GM12873 (cell line): ENCODE measurements at regions not wholly inside any gene's neighbourhood (a gene's known extent, or its start where the extent isn't known, plus 50 kb on each side); places are given as distances from the start of the nearest gene placed in this dataset.

Experiments used
- TF ChIP-seq, protein P1 (sequence below): IDR thresholded peaks from 2 replicates; pipeline ENCODE4 v1.5.1; 2012; ENCODE audit warnings: low read depth, mild to moderate bottlenecking, moderate library complexity, low read length, control low read depth; ENCODE audit not compliant: insufficient read depth; ENCODE audit errors: missing control alignments

DNA sequence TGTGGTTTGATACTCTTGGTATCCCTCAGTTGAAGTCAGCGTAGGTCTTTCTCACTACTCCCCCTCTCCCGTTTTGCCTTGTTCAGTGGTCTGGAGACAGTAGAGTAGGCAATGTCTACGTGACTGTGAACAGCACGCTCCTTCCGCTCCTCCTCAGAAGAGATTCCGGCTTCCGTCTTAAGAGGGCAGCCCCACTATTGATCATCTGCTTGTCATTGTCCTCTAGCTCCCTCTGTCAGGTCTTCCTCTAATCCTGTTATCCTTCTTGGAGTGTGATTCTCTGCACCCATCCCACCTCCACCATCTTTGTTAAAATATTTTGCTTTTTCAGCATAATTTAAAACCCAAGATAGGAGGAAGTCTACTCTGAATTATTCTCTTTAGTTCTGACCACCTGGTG, 129.9 kb upstream of the KCNK2 start:
- TF ChIP-seq, protein P1, sequence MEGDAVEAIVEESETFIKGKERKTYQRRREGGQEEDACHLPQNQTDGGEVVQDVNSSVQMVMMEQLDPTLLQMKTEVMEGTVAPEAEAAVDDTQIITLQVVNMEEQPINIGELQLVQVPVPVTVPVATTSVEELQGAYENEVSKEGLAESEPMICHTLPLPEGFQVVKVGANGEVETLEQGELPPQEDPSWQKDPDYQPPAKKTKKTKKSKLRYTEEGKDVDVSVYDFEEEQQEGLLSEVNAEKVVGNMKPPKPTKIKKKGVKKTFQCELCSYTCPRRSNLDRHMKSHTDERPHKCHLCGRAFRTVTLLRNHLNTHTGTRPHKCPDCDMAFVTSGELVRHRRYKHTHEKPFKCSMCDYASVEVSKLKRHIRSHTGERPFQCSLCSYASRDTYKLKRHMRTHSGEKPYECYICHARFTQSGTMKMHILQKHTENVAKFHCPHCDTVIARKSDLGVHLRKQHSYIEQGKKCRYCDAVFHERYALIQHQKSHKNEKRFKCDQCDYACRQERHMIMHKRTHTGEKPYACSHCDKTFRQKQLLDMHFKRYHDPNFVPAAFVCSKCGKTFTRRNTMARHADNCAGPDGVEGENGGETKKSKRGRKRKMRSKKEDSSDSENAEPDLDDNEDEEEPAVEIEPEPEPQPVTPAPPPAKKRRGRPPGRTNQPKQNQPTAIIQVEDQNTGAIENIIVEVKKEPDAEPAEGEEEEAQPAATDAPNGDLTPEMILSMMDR, result peak; percentile 4

DNA sequence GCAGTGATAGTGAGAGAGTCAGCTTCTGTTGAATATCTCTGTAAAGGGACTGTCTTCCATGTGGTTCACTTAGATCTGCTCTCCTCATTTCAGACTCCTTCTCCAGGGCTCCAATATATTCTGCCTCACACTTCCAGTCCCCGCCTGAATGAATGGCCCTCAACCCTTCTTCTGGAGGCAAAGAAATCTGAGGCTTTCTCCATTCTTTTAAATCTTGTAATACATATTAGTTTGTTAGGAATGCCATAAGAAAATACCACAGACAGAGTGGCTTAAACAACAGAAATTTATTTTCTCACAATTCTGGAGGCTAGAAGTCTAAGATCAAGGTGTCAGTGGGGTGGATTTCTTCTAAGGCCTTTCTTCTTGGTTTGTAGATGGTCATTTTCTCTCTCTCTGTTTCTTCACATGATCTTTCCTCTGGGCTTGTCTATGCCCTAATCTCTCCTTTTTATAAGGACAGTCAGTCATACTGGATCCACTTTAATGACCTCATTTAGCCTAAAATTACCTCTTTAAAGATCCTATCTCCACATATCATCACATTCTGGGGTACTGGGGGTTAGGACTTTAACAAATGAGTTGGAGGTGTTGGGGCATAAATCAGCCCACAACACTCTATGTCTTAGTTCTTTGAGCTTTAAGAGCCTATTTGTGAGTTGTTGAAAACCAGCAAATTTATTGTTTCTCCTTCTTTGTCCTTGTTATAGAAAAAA, 128.5 kb upstream of the KCNK2 start:
- TF ChIP-seq, protein P1, result no peak

DNA sequence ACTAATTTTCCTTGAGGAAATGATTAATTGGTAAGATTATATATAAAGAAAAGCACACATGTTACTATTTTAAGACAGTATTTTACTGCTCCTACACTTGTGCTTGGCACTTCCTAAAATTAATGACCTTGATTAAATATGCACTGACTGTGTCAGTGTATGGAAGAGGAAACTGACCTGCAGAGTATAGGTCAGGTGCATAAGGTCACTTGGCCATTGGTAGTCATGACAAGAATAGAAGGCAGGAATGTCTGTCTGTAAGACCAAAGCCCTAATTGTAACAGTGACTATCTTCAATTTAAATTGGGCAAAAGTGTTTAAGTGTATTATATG, 128.0 kb upstream of the KCNK2 start:
- TF ChIP-seq, protein P1, result no peak

DNA sequence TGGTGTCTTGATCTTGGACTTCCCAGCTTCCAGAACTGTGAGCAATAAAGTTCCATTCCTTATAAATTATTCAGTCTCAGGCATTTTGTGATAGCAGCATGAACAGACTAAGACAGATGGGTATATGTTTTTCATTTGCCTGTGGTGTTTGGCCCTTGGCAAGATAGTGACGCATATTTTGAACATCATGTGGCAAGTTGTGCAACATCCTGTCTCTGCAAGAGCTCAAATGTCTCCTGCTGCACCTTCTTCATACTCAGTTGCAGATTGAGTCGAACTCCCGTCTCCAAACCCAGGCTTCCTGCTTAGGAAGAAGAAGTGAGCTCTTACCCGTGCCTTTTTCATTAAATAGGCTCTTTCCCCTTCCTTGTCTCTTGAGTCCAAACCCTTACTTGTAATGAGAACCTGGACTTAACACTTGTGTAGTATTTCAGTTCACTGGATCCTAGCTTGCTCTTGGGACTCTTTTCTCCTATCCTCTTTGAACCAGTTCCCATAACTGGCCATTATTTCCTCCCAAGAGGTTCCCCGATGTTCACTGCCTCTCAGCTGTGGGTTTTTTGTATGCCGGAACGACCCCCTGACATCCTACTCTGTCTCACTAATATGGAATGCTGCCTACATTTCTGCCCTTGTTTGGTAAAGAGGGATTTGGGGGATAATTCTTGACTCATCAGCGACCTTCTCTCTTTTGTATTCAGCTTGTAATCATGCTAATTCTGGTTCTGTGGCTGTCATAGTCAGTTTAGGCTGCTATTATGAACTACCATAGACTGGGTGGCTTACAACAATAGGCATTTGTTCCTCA, 125.0 kb upstream of the KCNK2 start:
- TF ChIP-seq, protein P1, result no peak

DNA sequence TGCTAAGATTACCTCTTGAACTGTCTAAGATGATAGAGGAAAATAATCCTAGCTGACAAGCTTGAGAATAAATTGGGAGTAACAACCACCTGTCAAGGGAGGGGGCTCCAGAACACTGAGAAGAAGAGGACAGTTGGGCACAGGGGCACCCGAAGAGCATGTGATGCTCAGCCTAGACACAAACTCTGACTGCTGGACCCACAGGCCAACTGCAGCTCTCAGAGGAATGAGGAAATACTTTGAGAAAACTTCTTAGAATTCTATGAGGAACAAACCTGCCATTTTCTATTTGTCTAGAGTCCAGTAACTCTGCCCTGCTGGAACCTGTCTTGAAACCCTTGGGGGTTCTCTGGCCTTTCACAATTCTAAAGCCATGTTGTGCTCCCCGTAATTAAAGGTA, 124.1 kb upstream of the KCNK2 start:
- TF ChIP-seq, protein P1, result no peak

DNA sequence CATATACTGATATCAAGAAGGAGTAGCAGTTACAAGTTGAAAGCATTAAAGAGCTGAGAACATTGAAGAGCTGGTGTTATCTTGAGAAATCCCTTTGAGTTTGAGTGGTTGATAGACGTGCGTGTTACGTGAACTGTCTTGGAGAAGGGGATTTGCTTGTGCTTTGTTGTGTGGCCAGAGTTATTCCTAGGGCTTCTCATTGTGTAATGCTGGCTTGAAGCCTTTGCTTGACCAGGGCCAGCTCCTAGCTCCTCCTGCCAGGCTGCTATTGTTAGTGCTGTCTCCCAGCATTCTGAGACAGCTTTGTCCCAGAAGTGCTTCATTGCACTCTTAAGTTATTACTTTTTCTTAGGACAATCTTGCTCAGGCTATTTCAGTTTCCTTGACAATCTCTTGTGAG, 116.2 kb upstream of the KCNK2 start:
- TF ChIP-seq, protein P1, result no peak

DNA sequence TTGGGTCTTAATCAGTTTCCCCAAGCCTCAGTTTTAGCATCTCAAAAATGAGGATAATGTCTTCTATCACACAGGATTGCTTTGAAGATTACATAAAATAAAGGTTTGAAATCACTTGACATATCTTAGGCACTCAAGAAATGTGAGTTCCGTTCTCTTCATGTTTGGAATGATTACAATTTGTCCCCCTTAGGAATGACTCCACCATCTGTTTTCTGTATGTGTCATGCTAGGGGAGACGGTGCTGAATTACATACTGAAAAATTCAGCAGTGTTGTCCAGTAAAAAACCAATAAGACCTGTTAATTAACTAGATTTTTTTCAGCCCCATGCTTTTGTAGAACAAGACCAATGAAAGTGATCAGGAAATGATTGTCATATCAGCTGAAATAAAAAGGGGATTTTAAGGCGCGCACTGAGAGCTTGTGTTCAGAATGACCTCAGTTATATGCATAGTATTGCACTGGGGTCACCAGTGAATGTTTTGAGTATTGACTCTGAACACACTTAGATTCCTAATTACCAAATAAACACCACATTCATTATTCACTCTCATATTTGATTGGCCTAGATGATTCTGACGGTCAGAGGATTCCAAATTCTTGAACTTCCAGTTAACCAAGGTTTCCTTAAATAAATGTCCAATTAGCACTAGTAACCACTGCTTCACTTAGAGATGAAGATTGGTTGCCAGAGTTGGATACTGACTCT, 114.5 kb upstream of the KCNK2 start:
- TF ChIP-seq, protein P1, result no peak
